Pancreas (tissue), 10 donors: ENCODE measurements at regions not wholly inside any gene's neighbourhood (a gene's known extent, or its start where the extent isn't known, plus 50 kb on each side); places are given as distances from the start of the nearest gene placed in this dataset.

ENCODE experiments used
- ATAC-seq, 4 donors: fragments of 200-7000 bp; cut with Tn5 transposase; one replicate each; pipeline versions ENCODE4 v1.8.0 to v1.9.1; 2020; ENCODE audit warnings: mild to moderate bottlenecking in 4 of 4, moderate library complexity in 4 of 4
- DNase-seq, 6 donors: peaks; one replicate each; pipeline ENCODE4 v3.0.0-alpha.2; 2020
- FAIRE-seq: peaks from 2 replicates; lab custom pipeline; 2012; peaks lifted over from hg19 to GRCh38; lab: Jason Lieb, UNC
- H3K27ac ChIP-seq, 4 donors: fragments of 200-600 bp; sonication (generic); 1 replicate in 3 of 4; 2 replicates in 1 of 4; pipeline versions ENCODE4 v1.5.0 to v1.8.0; 2020
- H3K27me3 ChIP-seq, 4 donors: fragments of 200-600 bp; one replicate each; pipeline ENCODE4 v1.8.0; 2021
- H3K36me3 ChIP-seq, 3 donors: fragments of 200-600 bp; sonication (generic) in 1 of 3; one replicate each; pipeline versions ENCODE4 v1.5.0 to v1.8.0; 2020 to 2021
- H3K4me1 ChIP-seq, 3 donors: fragments of 200-600 bp; one replicate each; pipeline ENCODE4 v1.8.0; 2021
- H3K4me3 ChIP-seq, 4 donors: fragments of 200-600 bp; sonication (generic) in 2 of 4; one replicate each; pipeline versions ENCODE4 v1.5.0 to v1.8.0; 2020 to 2021
- H3K9me3 ChIP-seq, 4 donors: fragments of 200-600 bp; one replicate each; pipeline ENCODE4 v1.8.0; 2021
- WGBS, 2 donors: extraction: QIAGEN DNeasy Blood & Tissue Kit; methylation state at CpG; one replicate each; pipeline ENCODE4 v1.1.7; 2013; 5-methylcytosine and 5-hydroxymethylcytosine counted together
- intact Hi-C, 3 donors: fragments of 100-400 bp; cut with DNase I; formaldehyde crosslinking; loops; one replicate each; pipeline versions ENCODE4 v1.11.1 to v1.14.2; 2022
- TF ChIP-seq, protein P1 (sequence below), 4 donors: fragments of 200-600 bp; sonication (generic) in 3 of 4; IDR thresholded peaks; one replicate each; pipeline versions ENCODE4 v1.5.0 to v1.8.0; 2021; ENCODE audit warnings: antibody characterized with exemption in 4 of 4
- donor health status: healthy with polysubstance abuse.
- donor health status: DM: no; HTN: no; CAD: no; lungs with moderate emphysema.
- donor health status: DM: no; HTN: no; CAD: no.
- donor health status: control.
- donor health status: control.
- donor health status: Bipolar disorder and iron deficiency.
- donor health status: DM: yes; HTN: yes; CAD: no.
- donor health status: DM: no; HTN: no; CAD: no.
- donor health status: DM: no; HTN: no; CAD: no.
- donor health status: DM: yes; HTN: yes; CAD: no.

DNA sequence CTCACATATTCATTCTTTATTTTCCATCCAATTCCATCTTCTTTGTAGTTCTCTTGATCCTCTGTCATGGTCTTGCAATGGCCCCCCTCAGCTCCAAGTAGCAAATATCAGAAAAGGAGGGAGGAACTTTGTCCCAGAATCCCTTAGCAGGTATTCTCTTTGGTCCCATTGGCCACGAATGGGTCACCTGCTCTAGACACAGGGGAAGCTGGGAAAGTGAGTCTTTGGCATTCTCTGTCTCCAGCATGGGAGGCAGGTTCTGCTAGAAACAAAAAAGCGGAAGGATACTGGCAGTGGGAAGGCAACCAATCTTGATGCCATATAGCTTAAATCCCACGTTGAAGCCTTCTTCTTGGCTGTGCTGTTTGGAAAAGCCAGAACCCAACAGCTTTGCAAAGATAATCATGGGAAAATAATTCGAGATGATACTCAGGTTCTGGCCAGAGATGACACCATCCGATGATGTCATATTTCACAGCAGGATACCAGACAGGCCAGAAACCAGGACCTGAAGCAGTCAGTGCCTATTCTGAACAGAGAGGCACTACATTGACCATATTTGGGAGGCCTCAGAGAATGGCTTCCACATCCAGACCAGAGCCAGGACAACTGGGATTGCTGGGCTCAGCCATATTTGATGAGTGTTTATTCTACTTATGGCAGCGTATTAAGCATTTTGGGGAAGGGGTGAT, 110.4 kb upstream of the ATXN3L start:
- 70 to 80% methylated on average over 6 of the region's 6 CpGs for WGBS, 2 donors
- no peak overlapping the region for H3K27ac ChIP-seq
- no peak for DNase-seq
- no peak for ATAC-seq
- H3K4me3 ChIP-seq, result no peak overlapping the region
- H3K36me3 ChIP-seq, result no peaks in the 10 kb centered on the region
- no peaks in the 10 kb centered on the region for H3K9me3 ChIP-seq
- FAIRE-seq, result no peak
- H3K4me1 ChIP-seq, result no peaks in the 10 kb centered on the region
- H3K27me3 ChIP-seq, result no peaks in the 10 kb centered on the region
- intact Hi-C loops, result no loop called here
- TF ChIP-seq, protein P1, sequence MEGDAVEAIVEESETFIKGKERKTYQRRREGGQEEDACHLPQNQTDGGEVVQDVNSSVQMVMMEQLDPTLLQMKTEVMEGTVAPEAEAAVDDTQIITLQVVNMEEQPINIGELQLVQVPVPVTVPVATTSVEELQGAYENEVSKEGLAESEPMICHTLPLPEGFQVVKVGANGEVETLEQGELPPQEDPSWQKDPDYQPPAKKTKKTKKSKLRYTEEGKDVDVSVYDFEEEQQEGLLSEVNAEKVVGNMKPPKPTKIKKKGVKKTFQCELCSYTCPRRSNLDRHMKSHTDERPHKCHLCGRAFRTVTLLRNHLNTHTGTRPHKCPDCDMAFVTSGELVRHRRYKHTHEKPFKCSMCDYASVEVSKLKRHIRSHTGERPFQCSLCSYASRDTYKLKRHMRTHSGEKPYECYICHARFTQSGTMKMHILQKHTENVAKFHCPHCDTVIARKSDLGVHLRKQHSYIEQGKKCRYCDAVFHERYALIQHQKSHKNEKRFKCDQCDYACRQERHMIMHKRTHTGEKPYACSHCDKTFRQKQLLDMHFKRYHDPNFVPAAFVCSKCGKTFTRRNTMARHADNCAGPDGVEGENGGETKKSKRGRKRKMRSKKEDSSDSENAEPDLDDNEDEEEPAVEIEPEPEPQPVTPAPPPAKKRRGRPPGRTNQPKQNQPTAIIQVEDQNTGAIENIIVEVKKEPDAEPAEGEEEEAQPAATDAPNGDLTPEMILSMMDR (IDR thresholded peaks at IDR 0.05), result no peak

GRCh38 chrX:13428053-13428786, 108.4 kb upstream of the ATXN3L start:
- ATAC-seq (peak in 1 of 4 donors; percentile 18), DNase-seq (no peak), FAIRE-seq (no peak)
- TF ChIP-seq, protein P1 (IDR thresholded peaks at IDR 0.05), result no peak
- no peaks in the 10 kb centered on the region for H3K36me3 ChIP-seq
- intact Hi-C loops, result no loop called here
- no peaks in the 10 kb centered on the region for H3K4me1 ChIP-seq
- no peaks in the 10 kb centered on the region for H3K9me3 ChIP-seq
- no peaks in the 10 kb centered on the region for H3K27me3 ChIP-seq
- WGBS, 2 donors, result 63 to 67% methylated on average over 5 of the region's 5 CpGs
- no peak overlapping the region for H3K27ac ChIP-seq
- no peak overlapping the region for H3K4me3 ChIP-seq

DNA sequence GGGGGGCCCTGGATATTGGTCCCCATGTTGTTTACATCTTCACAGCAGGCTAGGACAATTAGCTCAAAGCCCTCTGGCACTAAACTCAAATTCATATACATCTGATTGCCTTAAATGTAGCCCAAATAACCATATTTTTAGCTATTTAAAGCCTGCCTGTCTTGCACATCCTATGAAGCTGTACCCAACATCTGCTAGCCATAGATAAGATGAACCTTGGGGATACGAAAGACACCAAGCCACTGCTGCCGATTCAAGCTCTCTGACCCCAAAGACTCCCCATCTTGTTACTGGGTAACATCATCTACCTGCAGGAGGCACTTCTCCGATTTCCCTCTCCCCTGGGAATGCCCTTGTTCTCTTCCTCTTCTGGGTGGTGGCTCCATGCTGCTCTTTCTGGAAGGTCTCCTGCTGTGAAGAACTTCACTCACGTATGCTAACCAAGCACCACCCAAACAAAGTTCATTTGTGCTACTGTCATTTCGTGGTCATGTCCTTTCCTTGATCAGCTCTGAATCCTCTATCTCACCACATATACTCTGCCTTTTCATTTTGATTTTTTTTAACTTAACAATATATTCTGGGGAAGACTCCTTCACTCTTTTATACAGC, 107.7 kb upstream of the ATXN3L start:
- no peak for DNase-seq
- Histone ChIP-seq H3K27me3 (peaks cover 0 to 4% (median 0%) of the 10 kb centered on the region in 4 donors), H3K36me3 (no peaks in the 10 kb centered on the region), H3K4me1 (no peaks in the 10 kb centered on the region), H3K4me3 (no peak overlapping the region), H3K9me3 (no peaks in the 10 kb centered on the region), H3K27ac (no peak overlapping the region)
- TF ChIP-seq, protein P1 (IDR thresholded peaks at IDR 0.05), result no peak
- ATAC-seq, result no peak
- intact Hi-C loops, result no loop called here
- FAIRE-seq, result no peak
- 65 to 77% methylated on average over 5 of the region's 5 CpGs for WGBS, 2 donors

- ATAC-seq (no peak), FAIRE-seq (no peak), DNase-seq (no peak)
- H3K9me3 ChIP-seq, result no peaks in the 10 kb centered on the region
- peaks cover 0 to 4% (median 0%) of the 10 kb centered on the region in 4 donors for H3K27me3 ChIP-seq
- H3K36me3 ChIP-seq, result no peaks in the 10 kb centered on the region
- no peaks in the 10 kb centered on the region for H3K4me1 ChIP-seq
- intact Hi-C loops, result no loop called here
- TF ChIP-seq, protein P1 (IDR thresholded peaks at IDR 0.05), result no peak
- no peak overlapping the region for H3K27ac ChIP-seq
- WGBS, 2 donors, result 85% methylated on average over 4 of the region's 4 CpGs
- no peak overlapping the region for H3K4me3 ChIP-seq
These were observed 100.8 kb upstream of the ATXN3L start for GRCh38 chrX:13420545-13421183.
